ENCODE measurements at regions not wholly inside any gene's neighbourhood (a gene's known extent, or its start where the extent isn't known, plus 50 kb on each side); places are given as distances from the start of the nearest gene placed in this dataset.
"Not testable (repeated sequence)": the region's sequence is repeated elsewhere in the genome, so short reads cannot be mapped to it uniquely, and the experiment has no call there.

- no peak for ATAC-seq (ENCODE audit: poor library complexity)
- DNase-seq: no peak
- intact Hi-C loops (cut with DNase I): no loop called here
These were observed 197.5 kb downstream of the CCNG2 start for GRCh38 chr4:77354550-77354949.

GRCh38 chr4:77355731-77356130 lies 198.7 kb downstream of the CCNG2 start:
- ATAC-seq (ENCODE audit: poor library complexity) (no peak), DNase-seq (no peak)
- intact Hi-C loops (cut with DNase I): loop anchor here (5.0 kb wide), 1 partner anchor 113 kb away; no protein-coding TSS in a partner anchor

GRCh38 chr4:77358315-77358928 lies 201.4 kb downstream of the CCNG2 start:
- DNase-seq (no peak), ATAC-seq (ENCODE audit: poor library complexity) (peak; percentile 74)
- intact Hi-C loops (cut with DNase I): loop anchor here (5.0 kb wide), 1 partner anchor 116 kb away; no protein-coding TSS in a partner anchor

- DNase-seq: no peak
- intact Hi-C loops (cut with DNase I): no loop called here
- ATAC-seq (ENCODE audit: poor library complexity): no peak
These were observed 203.4 kb downstream of the CCNG2 start for GRCh38 chr4:77360451-77360850.

- intact Hi-C loops (cut with DNase I); DNase-seq: not testable (repeated sequence)
- ATAC-seq (ENCODE audit: poor library complexity): peak; percentile 51
These were observed 209.9 kb downstream of the CCNG2 start for GRCh38 chr4:77366876-77367275.

- DNase-seq (no peak), ATAC-seq (ENCODE audit: poor library complexity) (no peak)
- intact Hi-C loops (cut with DNase I): no loop called here
These were observed 210.6 kb downstream of the CCNG2 start for GRCh38 chr4:77367638-77368037.

GRCh38 chr4:77372375-77372774 lies 215.4 kb downstream of the CCNG2 start:
- intact Hi-C loops (cut with DNase I): no loop called here
- ATAC-seq (ENCODE audit: poor library complexity): no peak
- DNase-seq: no peak

GRCh38 chr4:77375866-77376607 lies 219.0 kb downstream of the CCNG2 start:
- DNase-seq (no peak), ATAC-seq (ENCODE audit: poor library complexity) (no peak)
- intact Hi-C loops (cut with DNase I): no loop called here

GRCh38 chr4:77376788-77377460 lies 219.9 kb downstream of the CCNG2 start:
- intact Hi-C loops (cut with DNase I): no loop called here
- DNase-seq (no peak), ATAC-seq (ENCODE audit: poor library complexity) (no peak)

- intact Hi-C loops (cut with DNase I): no loop called here
- no peak for DNase-seq
- no peak for ATAC-seq (ENCODE audit: poor library complexity)
These were observed 221.5 kb upstream of the CXCL13 start for GRCh38 chr4:77384094-77384493.

GRCh38 chr4:77385124-77385969 lies 220.3 kb upstream of the CXCL13 start:
- DNase-seq (peak; percentile 44), ATAC-seq (ENCODE audit: poor library complexity) (peak; percentile 81)
- intact Hi-C loops (cut with DNase I): loop anchor here (5.0 kb wide), 2 partner anchors 47 to 217 kb away; no protein-coding TSS in a partner anchor

- ATAC-seq (ENCODE audit: poor library complexity): no peak
- DNase-seq: no peak
- intact Hi-C loops (cut with DNase I): no loop called here
These were observed 211.6 kb upstream of the CXCL13 start for GRCh38 chr4:77393996-77394395.

- DNase-seq: no peak
- intact Hi-C loops (cut with DNase I): no loop called here
- no peak for ATAC-seq (ENCODE audit: poor library complexity)
These were observed 210.1 kb upstream of the CXCL13 start for GRCh38 chr4:77395481-77395880.

GRCh38 chr4:77398256-77398655 lies 207.4 kb upstream of the CXCL13 start:
- DNase-seq: no peak
- intact Hi-C loops (cut with DNase I): no loop called here
- ATAC-seq (ENCODE audit: poor library complexity): no peak

GRCh38 chr4:77399831-77400230 lies 205.8 kb upstream of the CXCL13 start:
- intact Hi-C loops (cut with DNase I): no loop called here
- DNase-seq (no peak), ATAC-seq (ENCODE audit: poor library complexity) (no peak)

- no peak for ATAC-seq (ENCODE audit: poor library complexity)
- DNase-seq: no peak
- intact Hi-C loops (cut with DNase I): no loop called here
These were observed 191.9 kb upstream of the CXCL13 start for GRCh38 chr4:77413766-77414165.

- intact Hi-C loops (cut with DNase I): no loop called here
- DNase-seq (no peak), ATAC-seq (ENCODE audit: poor library complexity) (no peak)
These were observed 189.9 kb upstream of the CXCL13 start for GRCh38 chr4:77415689-77416088.

- ATAC-seq (ENCODE audit: poor library complexity) (no peak), DNase-seq (no peak)
- intact Hi-C loops (cut with DNase I): no loop called here
These were observed 187.3 kb upstream of the CXCL13 start for GRCh38 chr4:77418333-77418732.

- intact Hi-C loops (cut with DNase I): loop anchor here (5.0 to 10.0 kb wide), 2 partner anchors 44 to 186 kb away; no protein-coding TSS in a partner anchor
- ATAC-seq (ENCODE audit: poor library complexity): no peak
- DNase-seq: no peak
These were observed 174.8 kb upstream of the CXCL13 start for GRCh38 chr4:77430847-77431246.
